ENCODE measurements at regions not wholly inside any gene's neighbourhood (a gene's known extent, or its start where the extent isn't known, plus 50 kb on each side); places are given as distances from the start of the nearest gene placed in this dataset.

DNA sequence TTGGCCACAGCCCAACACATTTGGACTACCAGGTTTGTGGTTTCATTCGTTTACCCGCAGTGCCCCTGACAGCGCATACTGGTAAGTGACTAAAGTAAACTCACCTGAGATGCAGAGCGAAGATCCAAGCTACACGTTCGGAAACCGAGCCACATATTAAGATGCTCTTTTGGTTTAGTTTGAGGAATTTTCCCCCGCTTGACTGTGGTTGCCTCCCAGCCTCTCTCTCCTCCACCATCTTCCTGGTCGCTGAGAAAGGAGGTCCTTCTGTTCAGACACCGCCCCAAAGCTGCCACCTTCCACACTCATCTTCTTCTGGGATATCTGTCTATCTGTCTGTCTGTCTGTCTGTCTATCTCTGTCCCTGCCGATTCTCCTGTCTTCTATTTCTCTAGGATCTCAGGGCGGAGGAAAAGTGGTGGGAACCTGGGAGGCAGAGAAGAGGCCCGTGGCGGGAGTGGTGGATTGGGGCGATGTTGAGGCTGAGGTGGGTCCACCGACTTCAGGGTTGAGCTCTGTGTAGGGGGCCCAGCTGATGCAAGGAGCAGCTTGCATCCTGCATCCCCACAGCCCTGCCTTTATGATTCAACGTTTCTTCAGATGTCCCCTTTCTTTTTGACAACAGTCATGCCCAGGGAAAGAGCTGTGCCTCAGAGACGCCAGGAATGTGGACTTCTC is 196.9 kb upstream of the ZNF184 start:
- TF ChIP-seq REST (IDR thresholded peaks at IDR 0.05; ENCODE audit: insufficient read depth in 1 of 2, low read depth in 2 of 2, low read length in 2 of 2) (no peak), POLR2AphosphoS5 (IDR thresholded peaks at IDR 0.05; ENCODE audit: low read depth, low read length) (no peak), TAF1 (IDR thresholded peaks at IDR 0.05; ENCODE audit: borderline replicate concordance, insufficient read depth, low read length) (no peak), SIN3A (IDR thresholded peaks at IDR 0.05; ENCODE audit: borderline replicate concordance, insufficient read depth, low read length) (no peak)
